ENCODE measurements at regions not wholly inside any gene's neighbourhood (a gene's known extent, or its start where the extent isn't known, plus 50 kb on each side); places are given as distances from the start of the nearest gene placed in this dataset.

DNA sequence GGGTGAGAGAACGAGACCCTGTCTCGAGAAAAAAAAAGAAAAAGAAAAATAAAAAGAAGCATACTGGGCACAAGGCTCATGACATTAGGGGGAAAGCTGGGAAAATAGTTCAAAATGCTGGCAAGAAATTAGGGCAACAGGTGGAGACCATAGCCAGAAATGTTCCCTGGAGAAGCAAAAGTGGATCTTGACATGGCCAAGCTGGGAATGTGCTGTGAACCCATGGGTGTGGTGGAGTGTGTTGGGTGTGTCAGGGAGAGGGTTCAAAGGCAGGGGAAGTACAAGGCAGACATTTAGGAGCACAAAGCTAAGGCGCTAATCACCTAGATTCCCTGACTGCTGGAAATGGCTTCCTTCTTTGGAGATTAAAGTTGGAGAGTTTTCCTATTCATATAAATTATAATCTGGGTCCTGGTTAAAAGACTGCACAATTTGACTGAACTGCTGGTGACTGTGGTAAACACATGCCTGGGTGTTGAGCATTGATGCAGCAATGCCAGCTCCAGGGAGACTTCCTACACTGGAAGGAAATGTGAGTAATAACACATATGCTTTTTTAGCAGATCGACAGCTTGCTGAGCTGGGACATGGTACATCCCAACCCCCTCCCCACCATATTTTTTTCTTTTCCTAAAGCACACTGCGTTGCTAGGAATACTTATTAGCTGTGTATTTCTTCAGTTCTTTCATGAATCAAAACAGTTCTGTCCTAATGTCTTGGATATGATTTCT is 70.1 kb upstream of the ARHGAP21 start:
- H3K4me1 ChIP-seq (ENCODE audit: control insufficient read depth, insufficient read depth, low read length, poor library complexity, severe bottlenecking), result no peaks in the 10 kb centered on the region
- H3K27ac ChIP-seq (ENCODE audit: low read depth, low read length, severe bottlenecking), result no peak overlapping the region
- peaks cover 5% of the 10 kb centered on the region for H3K9me3 ChIP-seq (ENCODE audit: control insufficient read depth, low read length)
- 69 to 83% methylated on average over 2 of the region's 5 CpGs for WGBS, 2 experiments (ENCODE audit: insufficient coverage in 2 of 2)
- no peak overlapping the region for H3K4me3 ChIP-seq (ENCODE audit: extremely low read depth, insufficient read depth, low read length, poor library complexity, severe bottlenecking)
- no peaks in the 10 kb centered on the region for H3K36me3 ChIP-seq (ENCODE audit: control insufficient read depth, insufficient read depth, low read length)

GRCh38 chr10:24792638-24793037 is 69.0 kb upstream of the ARHGAP21 start:
- no peak overlapping the region for H3K4me3 ChIP-seq (ENCODE audit: extremely low read depth, insufficient read depth, low read length, poor library complexity, severe bottlenecking)
- 71 to 86% methylated on average over 1 of the region's 2 CpGs for WGBS, 2 experiments (ENCODE audit: insufficient coverage in 2 of 2)
- H3K27ac ChIP-seq (ENCODE audit: low read depth, low read length, severe bottlenecking), result no peak overlapping the region
- no peaks in the 10 kb centered on the region for H3K36me3 ChIP-seq (ENCODE audit: control insufficient read depth, insufficient read depth, low read length)
- no peaks in the 10 kb centered on the region for H3K4me1 ChIP-seq (ENCODE audit: control insufficient read depth, insufficient read depth, low read length, poor library complexity, severe bottlenecking)
- peaks cover 5% of the 10 kb centered on the region for H3K9me3 ChIP-seq (ENCODE audit: control insufficient read depth, low read length)

DNA sequence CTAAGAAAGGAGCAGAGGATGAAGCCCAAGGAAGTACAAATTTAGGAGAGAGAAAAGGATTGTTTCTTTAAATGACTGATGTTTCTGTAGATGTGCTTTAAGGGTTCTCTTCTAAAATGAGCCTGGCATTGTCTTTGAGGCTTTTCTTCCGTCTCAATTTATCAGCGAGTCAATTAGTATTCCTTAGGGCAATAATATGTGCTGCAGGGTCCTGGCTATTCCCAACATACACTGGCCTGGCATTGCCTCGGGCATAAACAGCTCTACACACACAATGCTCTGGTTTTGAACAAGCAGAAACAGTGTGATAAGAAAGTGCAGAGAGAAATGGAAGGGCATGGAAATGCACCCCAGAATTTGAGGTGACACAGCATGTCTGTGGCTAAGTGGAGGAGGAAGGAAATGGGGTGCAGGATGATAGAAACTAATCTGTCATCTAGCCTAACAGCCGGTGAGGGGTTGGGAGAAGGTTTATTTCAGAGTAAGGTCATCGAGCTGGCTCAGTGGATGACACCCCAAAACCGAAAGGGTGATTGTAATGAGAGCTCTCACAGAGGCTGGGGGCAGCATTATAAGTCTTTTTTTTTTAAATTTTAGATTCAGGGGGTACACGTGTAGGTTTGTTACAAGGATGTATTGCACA is 67.5 kb upstream of the ARHGAP21 start:
- WGBS, 2 experiments (ENCODE audit: insufficient coverage in 2 of 2), result 93 to 96% methylated on average over 5 to 6 of the region's 7 CpGs
- H3K4me3 ChIP-seq (ENCODE audit: extremely low read depth, insufficient read depth, low read length, poor library complexity, severe bottlenecking), result no peak overlapping the region

GRCh38 chr10:24790599-24790998 is 66.9 kb upstream of the ARHGAP21 start:
- Histone ChIP-seq H3K27ac (ENCODE audit: low read depth, low read length, severe bottlenecking) (peak overlapping the region; percentile 81), H3K4me3 (ENCODE audit: extremely low read depth, insufficient read depth, low read length, poor library complexity, severe bottlenecking) (no peak overlapping the region), H3K4me1 (ENCODE audit: control insufficient read depth, insufficient read depth, low read length, poor library complexity, severe bottlenecking) (no peaks in the 10 kb centered on the region), H3K9me3 (ENCODE audit: control insufficient read depth, low read length) (peaks cover 5% of the 10 kb centered on the region), H3K36me3 (ENCODE audit: control insufficient read depth, insufficient read depth, low read length) (no peaks in the 10 kb centered on the region)
- 78 to 82% methylated on average over 5 to 9 of the region's 11 CpGs for WGBS, 2 experiments (ENCODE audit: insufficient coverage in 2 of 2)

More for the DNA sequence above, 67.5 kb upstream of the ARHGAP21 start:
- Histone ChIP-seq H3K9me3 (ENCODE audit: control insufficient read depth, low read length) (peaks cover 5% of the 10 kb centered on the region), H3K27ac (ENCODE audit: low read depth, low read length, severe bottlenecking) (peak overlapping the region; percentile 81), H3K4me1 (ENCODE audit: control insufficient read depth, insufficient read depth, low read length, poor library complexity, severe bottlenecking) (no peaks in the 10 kb centered on the region), H3K36me3 (ENCODE audit: control insufficient read depth, insufficient read depth, low read length) (no peaks in the 10 kb centered on the region)

DNA sequence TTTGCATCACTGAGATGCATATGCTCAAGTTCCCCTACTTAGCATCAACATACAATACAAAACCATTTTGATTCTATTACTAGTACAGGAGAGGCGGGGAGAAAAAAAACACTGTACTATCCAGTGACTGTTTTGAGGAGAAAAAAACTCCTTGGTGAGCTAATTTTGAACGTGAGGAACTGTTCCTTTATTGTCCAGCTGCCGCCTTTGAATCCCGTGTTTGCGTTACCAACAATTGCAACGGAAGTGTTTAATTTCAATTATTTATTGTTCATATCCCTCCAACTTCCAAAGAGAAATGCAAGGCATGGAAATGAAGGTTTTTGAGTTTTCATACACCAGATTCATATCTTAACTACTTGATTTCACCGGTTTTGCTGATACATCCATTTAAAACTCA is 66.4 kb upstream of the ARHGAP21 start:
- WGBS, 2 experiments (ENCODE audit: insufficient coverage in 2 of 2), result 85 to 88% methylated on average over 2 to 4 of the region's 7 CpGs
- Histone ChIP-seq H3K4me1 (ENCODE audit: control insufficient read depth, insufficient read depth, low read length, poor library complexity, severe bottlenecking) (no peaks in the 10 kb centered on the region), H3K36me3 (ENCODE audit: control insufficient read depth, insufficient read depth, low read length) (no peaks in the 10 kb centered on the region), H3K9me3 (ENCODE audit: control insufficient read depth, low read length) (peaks cover 2% of the 10 kb centered on the region), H3K27ac (ENCODE audit: low read depth, low read length, severe bottlenecking) (peak overlapping the region; percentile 81), H3K4me3 (ENCODE audit: extremely low read depth, insufficient read depth, low read length, poor library complexity, severe bottlenecking) (no peak overlapping the region)

DNA sequence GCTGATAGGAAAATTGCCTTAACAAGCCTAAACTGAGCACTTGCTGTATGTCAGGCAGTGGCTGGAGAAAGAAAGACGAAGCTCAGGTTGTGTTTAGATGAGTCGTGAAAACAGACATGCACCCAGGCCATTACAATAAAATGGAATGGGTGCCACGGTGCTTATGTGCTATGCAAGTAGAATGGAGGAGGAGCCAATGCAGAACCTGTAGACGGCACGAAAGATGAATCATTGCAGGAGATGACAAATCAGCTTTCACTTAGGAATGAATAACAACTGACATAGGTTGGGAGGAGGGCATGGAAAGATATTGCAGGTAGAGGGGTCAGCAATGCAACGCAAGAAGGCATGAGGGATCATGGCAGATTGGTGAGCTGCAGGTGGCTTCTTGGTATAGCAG is 61.2 kb upstream of the ARHGAP21 start:
- WGBS, 2 experiments (ENCODE audit: insufficient coverage in 2 of 2), result 94 to 98% methylated on average over 6 of the region's 6 CpGs
- H3K9me3 ChIP-seq (ENCODE audit: control insufficient read depth, low read length), result no peaks in the 10 kb centered on the region

DNA sequence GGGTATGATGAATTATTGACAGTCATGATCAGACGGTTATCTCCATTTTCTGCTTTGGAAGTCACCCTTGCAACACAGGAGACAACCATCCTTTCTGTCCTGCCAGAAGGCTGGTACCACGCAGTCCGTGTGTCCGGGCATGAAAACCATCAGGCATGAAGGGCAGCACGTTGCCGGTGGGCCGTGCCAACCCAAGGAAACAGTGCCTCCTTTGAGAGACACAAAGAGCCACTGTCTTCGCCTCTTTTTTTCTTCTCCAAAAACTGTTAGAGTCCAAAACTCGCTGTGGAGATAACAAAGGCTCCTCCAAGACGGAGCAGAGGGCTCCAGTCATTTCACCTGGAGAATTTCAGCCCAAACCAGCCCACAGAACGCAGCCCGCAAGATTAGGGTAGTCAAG is 60.4 kb upstream of the ARHGAP21 start:
- H3K27ac ChIP-seq (ENCODE audit: low read depth, low read length, severe bottlenecking), result no peak overlapping the region
- no peaks in the 10 kb centered on the region for H3K4me1 ChIP-seq (ENCODE audit: control insufficient read depth, insufficient read depth, low read length, poor library complexity, severe bottlenecking)
- H3K9me3 ChIP-seq (ENCODE audit: control insufficient read depth, low read length), result no peaks in the 10 kb centered on the region
- no peaks in the 10 kb centered on the region for H3K36me3 ChIP-seq (ENCODE audit: control insufficient read depth, insufficient read depth, low read length)
- 94 to 97% methylated on average over 11 to 12 of the region's 12 CpGs for whole genome bisulfite sequencing, 2 experiments (ENCODE audit: insufficient coverage in 2 of 2)
- H3K4me3 ChIP-seq (ENCODE audit: extremely low read depth, insufficient read depth, low read length, poor library complexity, severe bottlenecking), result no peak overlapping the region

More for the DNA sequence above, 61.2 kb upstream of the ARHGAP21 start:
- no peak overlapping the region for H3K4me3 ChIP-seq (ENCODE audit: extremely low read depth, insufficient read depth, low read length, poor library complexity, severe bottlenecking)
- H3K36me3 ChIP-seq (ENCODE audit: control insufficient read depth, insufficient read depth, low read length), result no peaks in the 10 kb centered on the region
- H3K27ac ChIP-seq (ENCODE audit: low read depth, low read length, severe bottlenecking), result no peak overlapping the region
- H3K4me1 ChIP-seq (ENCODE audit: control insufficient read depth, insufficient read depth, low read length, poor library complexity, severe bottlenecking), result no peaks in the 10 kb centered on the region

- no peaks in the 10 kb centered on the region for H3K4me1 ChIP-seq (ENCODE audit: control insufficient read depth, insufficient read depth, low read length, poor library complexity, severe bottlenecking)
- H3K36me3 ChIP-seq (ENCODE audit: control insufficient read depth, insufficient read depth, low read length), result no peaks in the 10 kb centered on the region
- no peak overlapping the region for H3K27ac ChIP-seq (ENCODE audit: low read depth, low read length, severe bottlenecking)
- 80 to 100% methylated on average over 1 of the region's 4 CpGs for WGBS, 2 experiments (ENCODE audit: insufficient coverage in 2 of 2)
- no peaks in the 10 kb centered on the region for H3K9me3 ChIP-seq (ENCODE audit: control insufficient read depth, low read length)
- H3K4me3 ChIP-seq (ENCODE audit: extremely low read depth, insufficient read depth, low read length, poor library complexity, severe bottlenecking), result no peak overlapping the region
Observed at GRCh38 chr10:24783504-24783903, 59.8 kb upstream of the ARHGAP21 start.

GRCh38 chr10:24779737-24780136 is 56.0 kb upstream of the ARHGAP21 start:
- Histone ChIP-seq H3K27ac (ENCODE audit: low read depth, low read length, severe bottlenecking) (no peak overlapping the region), H3K4me3 (ENCODE audit: extremely low read depth, insufficient read depth, low read length, poor library complexity, severe bottlenecking) (no peak overlapping the region), H3K36me3 (ENCODE audit: control insufficient read depth, insufficient read depth, low read length) (no peaks in the 10 kb centered on the region), H3K9me3 (ENCODE audit: control insufficient read depth, low read length) (no peaks in the 10 kb centered on the region), H3K4me1 (ENCODE audit: control insufficient read depth, insufficient read depth, low read length, poor library complexity, severe bottlenecking) (no peaks in the 10 kb centered on the region)
- no CpG with 5 or more reads among the region's 1 CpG for WGBS, 2 experiments (ENCODE audit: insufficient coverage in 2 of 2)

GRCh38 chr10:24778298-24778697 is 54.6 kb upstream of the ARHGAP21 start:
- Histone ChIP-seq H3K9me3 (ENCODE audit: control insufficient read depth, low read length) (no peaks in the 10 kb centered on the region), H3K4me3 (ENCODE audit: extremely low read depth, insufficient read depth, low read length, poor library complexity, severe bottlenecking) (no peak overlapping the region), H3K27ac (ENCODE audit: low read depth, low read length, severe bottlenecking) (no peak overlapping the region), H3K36me3 (ENCODE audit: control insufficient read depth, insufficient read depth, low read length) (no peaks in the 10 kb centered on the region), H3K4me1 (ENCODE audit: control insufficient read depth, insufficient read depth, low read length, poor library complexity, severe bottlenecking) (no peaks in the 10 kb centered on the region)
- WGBS, 2 experiments (ENCODE audit: insufficient coverage in 2 of 2), result 95 to 100% methylated on average over 2 of the region's 7 CpGs

DNA sequence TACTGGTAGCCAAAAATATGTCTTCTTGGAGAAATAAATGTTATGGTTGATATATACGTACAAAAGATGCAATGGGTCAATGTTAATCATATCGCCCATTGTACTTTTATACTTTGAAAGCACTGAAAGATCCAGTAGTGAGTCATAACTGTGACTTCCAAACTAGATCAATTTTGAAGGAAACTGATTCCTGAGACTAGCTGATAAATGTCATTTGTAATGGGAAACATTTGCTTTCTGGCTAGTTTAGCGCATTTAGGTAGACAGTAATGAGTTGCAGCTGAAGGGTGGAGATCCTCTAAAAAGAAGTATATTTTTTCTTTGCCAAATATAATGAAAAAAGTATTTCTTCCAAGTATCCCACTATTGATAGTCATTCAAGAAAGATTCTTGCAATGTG is 53.5 kb upstream of the ARHGAP21 start:
- Histone ChIP-seq H3K4me3 (ENCODE audit: extremely low read depth, insufficient read depth, low read length, poor library complexity, severe bottlenecking) (no peak overlapping the region), H3K36me3 (ENCODE audit: control insufficient read depth, insufficient read depth, low read length) (no peaks in the 10 kb centered on the region), H3K9me3 (ENCODE audit: control insufficient read depth, low read length) (no peaks in the 10 kb centered on the region), H3K27ac (ENCODE audit: low read depth, low read length, severe bottlenecking) (no peak overlapping the region), H3K4me1 (ENCODE audit: control insufficient read depth, insufficient read depth, low read length, poor library complexity, severe bottlenecking) (no peaks in the 10 kb centered on the region)
- 80 to 94% methylated on average over 1 to 2 of the region's 3 CpGs for WGBS, 2 experiments (ENCODE audit: insufficient coverage in 2 of 2)
